Gastroesophageal sphincter (tissue), 3 donors: ENCODE measurements at regions not wholly inside any gene's neighbourhood (a gene's known extent, or its start where the extent isn't known, plus 50 kb on each side); places are given as distances from the start of the nearest gene placed in this dataset.

Experiments used
- CTCF ChIP-seq, 4 experiments: fragments of 200-600 bp in 2 of 4; fragments of 450-650 bp in 2 of 4; sonication (generic) in 1 of 4; IDR thresholded peaks; one replicate each; pipeline ENCODE4 v1.5.1; 2017 to 2019; ENCODE audit warnings: antibody characterized with exemption in 4 of 4, mild to moderate bottlenecking in 2 of 4, moderate library complexity in 2 of 4
- EP300 ChIP-seq: sonication (generic); formaldehyde crosslinking; IDR thresholded peaks from one replicate; pipeline ENCODE4 v1.6.1; 2017; ENCODE audit warnings: antibody characterized with exemption, mild to moderate bottlenecking
- POLR2A ChIP-seq, 2 donors: fragments of 450-650 bp; IDR thresholded peaks; one replicate each; pipeline ENCODE4 v1.6.1; 2017; ENCODE audit warnings: antibody characterized with exemption in 2 of 2, mild to moderate bottlenecking in 2 of 2, moderate library complexity in 1 of 2
- POLR2AphosphoS5 ChIP-seq: sonication (generic); formaldehyde crosslinking; IDR thresholded peaks from one replicate; pipeline ENCODE4 v1.6.1; 2017; ENCODE audit warnings: antibody characterized with exemption

- TF ChIP-seq CTCF (IDR thresholded peaks at IDR 0.05) (no peak), POLR2A (IDR thresholded peaks at IDR 0.05) (no peak), POLR2AphosphoS5 (no peak), EP300 (no peak)
Observed at GRCh38 chr18:22865354-22866116, 67.6 kb upstream of the RBBP8 start.
